Activated CD4-positive, alpha-beta T cell treated with anti-CD3 and anti-CD28 coated beads for 1 hour (primary cell): ENCODE measurements at regions not wholly inside any gene's neighbourhood (a gene's known extent, or its start where the extent isn't known, plus 50 kb on each side); places are given as distances from the start of the nearest gene placed in this dataset.

Experiments used
- DNase-seq: peaks from one replicate; pipeline ENCODE4 v3.0.0-alpha.2; 2020

DNA sequence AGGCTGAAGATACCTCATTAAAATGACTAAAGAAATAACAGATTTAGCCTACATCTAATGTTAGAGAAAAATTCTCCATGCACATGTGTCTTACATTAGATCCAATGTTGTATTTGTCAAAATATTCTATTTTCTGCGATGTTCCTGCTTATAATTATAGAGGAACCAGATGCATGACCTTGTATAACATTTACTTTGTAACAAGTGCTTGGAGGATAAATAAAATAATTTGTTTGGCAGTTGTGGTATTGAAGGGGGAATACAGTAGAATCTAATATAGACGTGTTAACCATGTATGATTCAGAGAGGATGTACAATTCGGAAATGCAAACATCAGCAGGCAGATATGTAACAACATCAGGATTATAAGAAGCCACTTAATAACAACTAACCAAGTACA, 922.2 kb downstream of the TUSC7 start:
- no peak for DNase-seq

- no peak for DNase-seq
Measured at GRCh38 chr3:117632191-117632590, 922.6 kb downstream of the TUSC7 start.

GRCh38 chr3:117633207-117633606, 923.6 kb downstream of the TUSC7 start:
- no peak for DNase-seq

GRCh38 chr3:117637666-117638065, 928.1 kb downstream of the TUSC7 start:
- no peak for DNase-seq

- DNase-seq: no peak
Measured at GRCh38 chr3:117644203-117644602, 934.6 kb downstream of the TUSC7 start.

DNA sequence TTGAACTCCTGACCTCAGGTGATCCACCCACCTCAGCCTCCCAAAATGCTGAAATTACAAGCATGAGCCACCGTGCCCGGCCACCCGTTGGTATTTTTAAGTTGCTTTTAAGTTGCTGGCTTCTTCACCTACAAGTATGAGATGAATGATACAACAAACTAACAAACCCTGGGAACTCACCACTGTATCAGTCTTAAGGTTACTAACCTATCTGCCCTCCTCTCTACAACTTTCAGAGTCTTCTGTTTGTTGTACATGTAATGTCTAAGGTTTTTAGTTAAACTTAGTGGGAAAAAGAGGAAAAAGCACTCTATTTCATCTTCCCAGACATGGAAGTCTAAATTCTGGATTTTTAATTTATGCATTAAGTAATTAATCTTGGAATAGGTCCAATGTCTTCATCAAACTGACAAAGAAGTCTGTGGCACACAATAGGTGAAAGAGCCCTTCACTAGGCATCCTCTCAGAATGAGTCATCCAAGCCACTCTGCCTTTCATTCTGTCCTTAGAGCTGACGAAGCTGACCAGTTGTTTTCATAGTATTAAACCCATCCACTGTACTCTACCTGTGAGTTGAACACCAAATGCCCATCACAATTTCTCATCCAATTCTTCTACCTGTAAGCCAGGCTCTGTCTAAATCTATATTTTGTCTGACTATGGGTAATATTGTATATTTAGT, 936.1 kb downstream of the TUSC7 start:
- no peak for DNase-seq

- no peak for DNase-seq
Measured at GRCh38 chr3:117647435-117647834, 937.9 kb downstream of the TUSC7 start.

DNA sequence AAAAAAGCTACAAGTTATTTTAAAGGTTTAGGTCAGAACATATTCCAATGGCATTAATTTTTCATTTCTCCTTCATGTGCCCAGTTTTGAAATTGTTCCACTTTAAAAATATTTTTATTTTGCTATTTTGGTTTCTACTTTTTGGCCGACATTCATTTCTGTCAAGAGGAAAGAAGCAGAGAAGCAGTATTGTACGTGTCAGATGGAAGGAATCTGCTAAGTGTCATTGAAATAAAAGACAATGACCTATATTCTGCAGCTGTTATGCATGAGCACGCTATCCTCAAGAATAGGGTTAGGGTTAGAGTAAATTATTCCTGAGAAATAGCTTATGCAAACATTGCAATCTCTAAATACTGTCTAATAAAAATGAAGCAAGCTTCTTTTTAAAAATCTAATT, 941.7 kb downstream of the TUSC7 start:
- DNase-seq: no peak

GRCh38 chr3:117656391-117656790, 946.8 kb downstream of the TUSC7 start:
- no peak for DNase-seq

GRCh38 chr3:117657278-117657677, 947.7 kb downstream of the TUSC7 start:
- no peak for DNase-seq

DNA sequence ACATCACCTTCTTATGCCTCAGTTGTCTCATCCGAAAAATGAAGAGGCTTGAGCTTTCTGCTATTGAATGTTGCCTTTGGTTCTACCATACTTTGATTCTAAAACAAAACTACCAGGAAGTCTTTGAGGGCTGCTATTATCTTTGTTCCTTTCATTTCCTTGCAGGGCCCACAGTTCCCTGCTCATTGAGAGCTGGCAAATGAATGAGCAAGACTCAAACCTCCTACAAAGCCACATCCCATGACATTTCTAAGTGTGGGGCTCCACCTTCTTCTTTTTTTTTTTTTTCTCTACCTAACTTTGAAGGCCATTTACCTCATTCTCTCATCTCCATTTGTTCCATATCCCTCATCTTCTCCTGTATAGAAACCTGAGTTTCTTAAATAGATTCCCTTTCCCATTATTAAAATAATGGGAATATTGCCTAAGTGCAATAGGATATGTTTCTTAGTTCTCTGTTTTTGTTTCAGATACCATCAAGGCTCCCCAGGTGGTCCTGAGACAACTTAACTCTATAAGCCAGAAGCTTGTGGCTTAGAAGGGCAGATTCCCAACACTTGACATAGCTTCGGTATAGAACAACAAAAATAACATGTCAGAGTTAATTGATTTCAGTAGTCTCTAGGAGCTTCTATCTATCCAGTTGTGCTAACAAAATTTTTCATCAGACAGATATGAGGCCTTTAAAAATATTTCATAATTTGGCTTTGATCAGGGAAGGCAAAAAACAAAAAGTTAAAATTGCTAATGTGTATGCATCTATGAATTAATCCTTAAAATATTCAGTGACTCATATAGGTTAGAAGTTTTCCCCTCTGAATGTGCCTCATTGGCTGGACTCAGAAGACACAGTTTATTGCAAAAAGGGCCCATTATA, 951.6 kb downstream of the TUSC7 start:
- DNase-seq: no peak

DNA sequence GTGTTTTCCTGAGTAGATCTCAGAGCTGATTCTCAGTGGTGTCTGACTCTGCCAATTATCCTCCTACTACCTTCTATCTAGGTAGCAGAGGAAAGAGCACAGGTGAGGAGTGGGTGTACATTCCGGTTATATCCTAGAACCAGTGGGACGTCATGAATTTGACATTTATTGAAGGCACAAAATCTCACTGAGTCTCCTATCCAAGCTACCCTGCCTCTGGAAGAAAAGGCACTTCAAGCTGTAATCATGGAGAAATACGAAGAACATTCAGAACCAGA, 952.2 kb downstream of the TUSC7 start:
- DNase-seq: no peak

DNA sequence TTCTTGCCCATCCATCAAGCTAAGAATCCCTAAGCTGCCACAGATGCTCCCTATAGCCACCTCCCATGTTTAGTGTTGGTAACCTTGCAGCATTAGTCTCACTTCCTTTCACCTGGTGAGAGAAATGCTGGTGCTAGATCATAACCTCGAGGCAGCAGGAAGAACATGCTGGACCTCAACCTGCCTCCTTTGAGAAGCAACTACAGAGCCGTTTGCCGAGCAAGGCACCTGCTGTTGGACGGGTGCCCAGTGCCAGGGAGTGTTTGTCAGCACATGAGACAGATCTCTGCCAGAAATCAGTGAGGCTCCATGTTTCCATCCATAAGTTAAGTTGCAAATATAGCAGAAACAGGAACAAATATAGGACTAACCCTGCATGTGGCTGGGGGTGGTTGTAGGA, 955.7 kb downstream of the TUSC7 start:
- DNase-seq: no peak

- DNase-seq: no peak
Measured at GRCh38 chr3:117666325-117666724, 956.7 kb downstream of the TUSC7 start.

DNA sequence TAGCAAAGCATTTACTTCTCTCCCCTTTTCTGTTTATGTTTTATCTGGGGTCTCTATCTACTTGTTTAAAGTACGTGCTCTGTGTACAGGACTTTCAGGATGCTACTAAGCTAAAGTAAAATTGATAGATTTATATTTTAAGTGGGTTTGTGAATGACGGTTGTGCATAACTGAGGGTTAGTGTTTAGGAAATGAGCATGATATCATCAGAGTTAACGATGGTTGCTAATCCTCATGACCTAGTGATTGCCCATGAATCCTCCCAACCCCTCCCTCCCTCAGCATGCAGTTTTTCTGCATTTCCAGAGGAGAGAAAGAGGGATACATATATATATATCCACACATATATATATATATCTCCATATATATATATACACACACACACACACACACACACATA, 957.2 kb downstream of the TUSC7 start:
- DNase-seq: no peak

GRCh38 chr3:117669774-117670173, 960.2 kb downstream of the TUSC7 start:
- DNase-seq: no peak

DNA sequence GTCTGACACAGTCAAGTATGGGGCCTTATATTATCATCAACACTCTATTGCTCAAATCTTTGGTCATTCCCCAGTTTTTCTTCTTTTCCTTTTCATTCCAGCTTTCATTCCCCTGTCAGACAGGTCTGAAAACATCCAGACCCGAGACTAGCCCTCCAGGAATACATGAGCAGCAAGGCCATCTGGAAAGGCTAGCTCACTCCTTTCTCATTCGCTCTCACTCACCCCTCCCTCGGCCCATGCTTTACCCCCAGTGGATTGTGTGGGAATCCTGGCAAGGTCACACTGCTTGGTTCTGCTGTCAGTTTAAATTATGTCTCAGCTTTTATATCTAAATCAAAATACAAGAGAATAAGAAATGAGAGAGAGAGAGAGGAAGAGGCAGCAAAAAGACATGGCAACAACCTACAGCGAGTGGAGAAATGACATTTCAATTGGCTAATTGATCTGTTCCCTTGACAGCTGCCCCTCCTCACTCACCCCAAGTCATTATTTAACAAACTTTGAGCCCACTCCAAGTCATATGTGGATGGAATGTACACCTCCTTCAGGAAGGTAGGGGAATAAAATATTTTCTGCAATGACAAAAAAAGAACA, 962.2 kb downstream of the TUSC7 start:
- no peak for DNase-seq

GRCh38 chr3:117674321-117674720, 964.7 kb downstream of the TUSC7 start:
- no peak for DNase-seq

GRCh38 chr3:117681619-117682018, 972.0 kb downstream of the TUSC7 start:
- DNase-seq: no peak

GRCh38 chr3:117687096-117687495, 977.5 kb downstream of the TUSC7 start:
- no peak for DNase-seq

DNA sequence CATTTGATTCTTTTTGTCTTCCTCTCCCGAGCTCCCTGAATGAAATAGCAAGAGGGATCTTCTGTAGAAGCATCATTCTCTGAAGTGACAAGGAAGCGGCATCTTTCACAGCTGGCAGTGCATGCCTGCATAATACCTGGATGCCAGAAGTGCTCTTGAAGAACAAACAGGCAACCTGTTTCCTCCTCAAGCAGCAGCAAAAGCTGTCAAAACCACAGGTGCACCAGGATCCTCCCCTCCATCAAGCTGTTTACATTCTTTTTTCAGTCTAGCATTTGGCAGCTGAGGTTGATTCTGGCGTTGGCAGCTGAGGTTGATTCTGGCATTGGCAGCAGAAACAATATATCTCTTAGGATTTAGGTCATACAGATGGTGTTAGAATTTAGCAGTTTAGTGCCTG, 979.0 kb downstream of the TUSC7 start:
- no peak for DNase-seq

DNA sequence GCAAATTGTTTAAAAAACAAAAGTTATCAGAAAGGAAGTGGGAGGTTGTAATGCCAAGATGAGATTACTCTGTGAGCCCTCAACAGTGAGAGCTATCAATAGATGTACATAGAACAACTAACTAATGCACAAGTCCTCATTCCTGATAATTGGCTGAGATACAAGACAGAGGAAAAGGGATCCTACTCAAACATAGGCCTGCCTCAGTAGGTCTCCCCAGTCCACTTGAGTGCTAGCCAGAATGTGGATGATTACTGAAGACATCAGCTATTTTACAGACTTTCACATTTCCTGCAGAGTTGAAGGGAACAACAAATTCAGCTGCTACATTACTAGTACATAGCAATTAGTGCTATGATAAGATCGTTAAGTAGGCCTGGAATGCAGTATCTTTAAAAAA, 981.9 kb downstream of the TUSC7 start:
- no peak for DNase-seq

GRCh38 chr3:117692416-117692995, 982.9 kb downstream of the TUSC7 start:
- no peak for DNase-seq

- no peak for DNase-seq
Measured at GRCh38 chr3:117695321-117695720, 985.7 kb downstream of the TUSC7 start.
